ENCODE measurements at regions not wholly inside any gene's neighbourhood (a gene's known extent, or its start where the extent isn't known, plus 50 kb on each side); places are given as distances from the start of the nearest gene placed in this dataset.
"Not testable (repeated sequence)": the region's sequence is repeated elsewhere in the genome, so short reads cannot be mapped to it uniquely, and the experiment has no call there.

DNA sequence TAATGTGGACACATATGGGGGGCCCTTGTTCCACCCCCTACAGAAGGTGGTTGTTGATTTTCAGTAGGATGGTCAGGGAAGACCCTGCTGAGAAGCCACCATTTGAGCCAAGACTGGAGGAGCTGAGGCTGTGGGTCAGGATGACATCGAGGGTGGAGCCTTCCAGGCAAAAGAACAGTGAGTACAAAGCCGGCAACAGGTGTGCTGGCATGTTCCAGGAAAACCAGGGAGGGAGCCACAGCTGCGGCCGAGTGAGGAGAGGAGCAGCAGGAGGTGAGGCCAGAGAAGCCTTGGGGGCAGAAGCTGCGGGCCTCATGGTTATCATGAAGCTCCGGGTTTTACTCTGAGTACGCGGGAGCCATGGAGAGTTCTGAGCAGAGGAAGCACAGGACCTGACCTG lies 126.9 kb upstream of the SULF2 start:
- not testable (repeated sequence) for H3K4me3 Mint-ChIP-seq; H3K4me1 Mint-ChIP-seq (ENCODE audit: low read depth); DNase-seq; H3K36me3 Mint-ChIP-seq (ENCODE audit: insufficient read depth); H3K9me3 Mint-ChIP-seq; ATAC-seq
- H3K27me3 Mint-ChIP-seq (ENCODE audit: low read depth), result peaks cover 20% of the 10 kb centered on the region

DNA sequence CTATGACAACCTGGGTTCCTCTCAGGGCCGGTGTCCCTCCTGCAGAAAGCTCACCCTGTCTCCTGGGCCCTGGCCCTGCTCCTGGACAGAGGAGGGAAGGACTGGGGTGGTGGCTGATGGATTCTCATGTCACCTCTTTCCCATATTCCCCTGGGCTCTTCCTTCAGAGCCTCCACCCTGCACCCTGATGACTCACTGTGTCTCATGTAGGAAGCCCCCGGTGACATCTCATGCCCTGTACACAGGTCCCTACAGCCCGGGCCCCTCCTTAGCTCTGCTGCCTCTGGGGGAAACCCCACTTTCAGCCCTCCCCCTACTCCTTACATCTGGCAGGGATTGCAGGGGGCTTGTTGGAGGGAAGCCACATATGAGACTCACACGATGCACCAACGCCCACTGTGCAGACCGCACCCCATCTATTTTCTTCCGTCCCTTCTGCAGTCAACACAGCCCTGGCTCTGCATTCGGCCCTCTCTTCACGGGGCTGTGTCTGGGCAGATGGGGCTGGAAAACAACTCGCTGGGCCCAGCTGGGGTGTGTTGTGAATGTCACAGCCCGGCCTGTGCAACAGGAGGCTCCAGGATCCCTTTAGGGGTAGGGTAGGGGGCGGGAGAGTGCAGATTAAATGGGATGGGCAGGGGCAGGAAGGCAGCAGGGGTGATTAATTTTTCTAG lies 124.6 kb upstream of the SULF2 start:
- not testable (repeated sequence) for H3K4me1 Mint-ChIP-seq (ENCODE audit: low read depth); DNase-seq; H3K36me3 Mint-ChIP-seq (ENCODE audit: insufficient read depth); ATAC-seq; H3K4me3 Mint-ChIP-seq; H3K9me3 Mint-ChIP-seq
- peaks cover 26% of the 10 kb centered on the region for H3K27me3 Mint-ChIP-seq (ENCODE audit: low read depth)

DNA sequence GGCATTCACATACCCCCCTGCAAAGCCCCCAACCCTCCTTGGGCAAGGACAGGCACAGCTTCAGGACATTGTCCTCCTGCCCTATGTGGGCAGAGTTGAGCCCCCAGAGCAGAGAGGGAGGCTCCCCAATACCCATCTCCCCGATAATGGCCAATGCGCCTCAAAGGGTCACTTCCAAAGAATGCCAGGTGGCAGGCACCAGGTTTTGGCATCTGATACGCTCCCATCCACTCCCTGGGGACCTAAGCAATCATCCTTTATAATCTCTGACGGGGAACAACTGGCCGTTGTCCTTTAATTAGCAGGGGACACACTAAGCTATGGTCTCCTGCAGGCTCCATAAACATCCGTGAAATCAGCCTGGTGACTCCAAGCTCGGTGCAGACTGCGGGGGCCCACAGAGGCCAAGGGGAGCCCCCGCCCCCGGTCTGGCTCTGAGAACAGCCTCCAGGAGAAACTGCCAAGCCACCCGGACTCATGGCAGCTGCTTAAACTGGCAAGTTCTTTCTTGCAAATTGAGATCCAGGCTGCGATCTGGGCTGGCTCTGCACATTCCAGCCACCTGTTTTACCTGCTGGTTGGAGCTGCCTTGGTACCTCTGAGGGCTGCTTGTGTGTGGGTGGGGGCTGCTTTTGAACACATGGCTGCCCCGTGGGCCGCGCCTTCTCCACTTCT lies 123.2 kb upstream of the SULF2 start:
- not testable (repeated sequence) for H3K9me3 Mint-ChIP-seq; DNase-seq; ATAC-seq; H3K36me3 Mint-ChIP-seq (ENCODE audit: insufficient read depth); H3K4me3 Mint-ChIP-seq; H3K4me1 Mint-ChIP-seq (ENCODE audit: low read depth)
- H3K27me3 Mint-ChIP-seq (ENCODE audit: low read depth), result peaks cover 28% of the 10 kb centered on the region

DNA sequence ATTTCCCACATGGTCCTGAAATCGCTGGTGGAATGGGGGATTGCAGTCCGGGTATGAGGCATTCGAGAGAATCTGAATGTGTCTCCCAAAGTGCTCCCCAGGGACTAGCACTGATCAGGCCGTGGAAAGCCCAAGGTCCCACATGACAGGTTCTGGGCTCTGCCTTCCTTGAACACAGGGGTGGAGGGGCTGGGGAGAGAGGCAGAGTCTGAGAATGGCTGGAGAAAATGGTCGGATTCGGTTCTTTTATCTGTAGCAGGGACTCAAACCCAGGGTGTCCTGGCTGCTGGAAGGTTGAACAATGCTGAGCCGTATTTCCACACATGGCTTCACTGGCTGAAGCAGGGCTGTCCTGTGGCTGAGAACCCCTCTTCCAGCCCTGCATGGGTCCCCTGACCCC lies 122.7 kb upstream of the SULF2 start:
- peaks cover 25% of the 10 kb centered on the region for H3K27me3 Mint-ChIP-seq (ENCODE audit: low read depth)
- not testable (repeated sequence) for H3K36me3 Mint-ChIP-seq (ENCODE audit: insufficient read depth); H3K4me1 Mint-ChIP-seq (ENCODE audit: low read depth); H3K9me3 Mint-ChIP-seq; ATAC-seq; DNase-seq; H3K4me3 Mint-ChIP-seq

DNA sequence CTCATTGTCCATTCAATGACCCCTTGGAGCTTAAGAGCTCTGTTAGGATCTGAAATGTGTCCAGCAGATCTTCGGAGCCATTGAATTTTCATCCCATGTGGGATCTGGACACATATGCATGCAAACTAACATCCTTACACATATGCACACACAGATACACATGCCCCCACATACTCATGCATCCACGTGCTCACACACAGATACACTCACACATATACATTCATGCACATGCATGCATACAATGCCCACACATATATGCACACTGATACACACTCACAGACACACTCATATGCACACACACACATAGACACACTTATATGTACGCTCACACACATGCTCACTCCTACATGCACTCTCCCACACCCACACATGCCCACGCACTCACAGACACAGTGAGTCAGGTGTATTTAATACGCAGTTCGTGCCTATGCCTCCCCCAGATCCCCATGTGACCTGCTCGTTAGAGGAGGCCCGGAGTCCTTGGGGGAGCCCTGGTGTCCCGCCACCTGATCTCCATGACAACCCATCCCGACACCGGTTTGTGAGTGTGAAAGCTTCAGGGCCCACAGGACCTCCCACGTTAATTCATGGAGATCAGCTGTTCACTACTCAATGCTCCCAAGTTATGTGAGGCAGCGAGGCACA lies 121.9 kb upstream of the SULF2 start:
- ATAC-seq (no peak), DNase-seq (no peak)
- H3K4me1 Mint-ChIP-seq (ENCODE audit: low read depth), result no peaks in the 10 kb centered on the region
- peaks cover 24% of the 10 kb centered on the region for H3K27me3 Mint-ChIP-seq (ENCODE audit: low read depth)
- no peaks in the 10 kb centered on the region for H3K9me3 Mint-ChIP-seq
- H3K36me3 Mint-ChIP-seq (ENCODE audit: insufficient read depth), result no peaks in the 10 kb centered on the region
- no peak overlapping the region for H3K4me3 Mint-ChIP-seq

DNA sequence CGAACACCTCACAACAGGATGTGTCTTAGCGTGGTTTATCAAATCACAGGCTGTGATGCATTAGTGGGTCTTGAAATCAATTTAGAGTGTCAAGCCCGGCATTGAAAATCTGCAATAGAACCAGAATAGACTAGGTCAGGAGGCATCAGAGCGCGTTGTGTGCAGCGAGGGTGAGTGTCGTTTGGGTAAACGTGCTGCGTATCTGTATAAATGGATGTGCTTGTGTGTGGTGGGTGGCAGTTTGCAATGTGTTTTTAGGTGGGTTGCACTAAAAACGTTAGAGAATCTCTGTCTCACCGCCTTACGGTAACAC lies 121.0 kb upstream of the SULF2 start:
- Mint-ChIP-seq H3K9me3 (no peaks in the 10 kb centered on the region), H3K4me1 (ENCODE audit: low read depth) (no peaks in the 10 kb centered on the region), H3K36me3 (ENCODE audit: insufficient read depth) (no peaks in the 10 kb centered on the region), H3K27me3 (ENCODE audit: low read depth) (peaks cover 20% of the 10 kb centered on the region), H3K4me3 (no peak overlapping the region)
- no peak for ATAC-seq
- no peak for DNase-seq

DNA sequence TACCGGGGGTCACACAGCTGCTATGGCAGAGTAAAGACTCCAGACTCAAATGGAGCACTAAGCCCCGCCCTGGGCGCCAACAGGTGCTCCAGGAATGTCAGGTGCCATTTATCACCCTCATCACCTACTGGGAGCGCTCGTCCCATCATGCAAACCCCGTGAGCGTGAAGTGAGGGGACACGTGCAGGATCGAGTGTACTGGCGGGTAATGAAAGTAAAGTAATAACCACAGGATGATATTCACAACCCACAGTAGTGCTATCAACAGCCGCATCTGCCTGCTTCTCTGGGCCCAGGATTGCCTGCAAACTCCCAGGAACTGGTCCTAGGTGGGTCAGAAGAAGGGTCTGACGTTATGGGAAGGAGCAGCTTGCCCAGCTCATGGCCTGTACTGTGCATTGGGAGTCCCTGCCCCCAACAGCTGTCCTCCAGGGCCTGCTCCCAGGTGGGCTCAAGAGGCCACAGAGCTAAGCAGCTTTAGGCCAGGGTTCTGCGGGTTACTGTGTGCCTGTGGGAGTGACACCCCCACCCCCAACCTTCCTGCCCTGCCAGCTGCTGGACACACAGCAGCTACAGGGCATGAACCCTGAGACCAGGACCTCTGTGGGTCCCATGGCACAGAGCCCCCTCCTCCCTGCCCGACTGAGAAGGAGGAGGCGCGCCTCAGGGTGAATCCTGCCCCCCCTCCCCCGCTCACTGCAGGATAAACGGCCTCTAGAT lies 120.5 kb upstream of the SULF2 start:
- no peaks in the 10 kb centered on the region for H3K4me1 Mint-ChIP-seq (ENCODE audit: low read depth)
- ATAC-seq (no peak), DNase-seq (no peak)
- H3K36me3 Mint-ChIP-seq (ENCODE audit: insufficient read depth), result no peaks in the 10 kb centered on the region
- no peak overlapping the region for H3K4me3 Mint-ChIP-seq
- no peaks in the 10 kb centered on the region for H3K9me3 Mint-ChIP-seq
- H3K27me3 Mint-ChIP-seq (ENCODE audit: low read depth), result peaks cover 20% of the 10 kb centered on the region

DNA sequence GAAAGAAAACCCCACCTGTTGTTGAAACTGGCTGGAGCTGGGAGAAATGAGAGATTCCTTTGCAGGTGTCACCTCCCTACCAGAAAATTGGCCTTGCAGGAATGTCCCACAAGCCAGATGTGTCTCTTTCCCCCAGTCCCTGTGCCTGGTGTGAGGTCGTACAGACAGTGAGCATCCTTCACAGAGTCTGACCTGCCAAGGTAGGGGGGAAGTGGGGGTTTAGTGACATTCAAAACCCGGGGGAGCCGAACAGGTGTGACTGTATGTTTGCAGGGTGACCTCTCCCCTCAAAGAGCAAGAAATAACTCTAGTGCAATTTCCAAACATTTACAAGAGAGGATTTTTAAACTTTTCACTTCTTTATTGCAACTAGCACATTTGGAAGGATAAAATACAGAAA lies 117.7 kb upstream of the SULF2 start:
- not testable (repeated sequence) for DNase-seq; H3K36me3 Mint-ChIP-seq (ENCODE audit: insufficient read depth); H3K4me1 Mint-ChIP-seq (ENCODE audit: low read depth); ATAC-seq; H3K4me3 Mint-ChIP-seq; H3K9me3 Mint-ChIP-seq
- peaks cover 13% of the 10 kb centered on the region for H3K27me3 Mint-ChIP-seq (ENCODE audit: low read depth)

DNA sequence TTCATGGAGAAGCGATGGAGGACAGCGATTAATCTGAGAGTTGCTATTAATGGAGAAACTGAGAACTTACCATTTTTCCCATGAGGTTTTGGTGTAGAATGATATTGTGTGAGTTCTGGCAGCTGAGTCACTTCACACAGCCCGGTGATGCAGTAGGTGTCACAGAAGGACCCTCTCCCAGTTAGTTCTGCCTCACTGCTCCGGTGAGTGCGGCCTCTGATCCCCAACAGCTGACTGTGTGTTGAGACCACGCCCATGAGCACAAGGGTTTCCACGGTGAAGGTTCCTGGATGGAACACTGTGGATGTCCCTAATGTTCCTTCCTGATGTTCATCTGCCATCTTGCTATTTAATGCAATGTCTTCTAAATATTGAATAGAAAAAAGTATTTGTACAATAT lies 114.0 kb upstream of the SULF2 start:
- not testable (repeated sequence) for ATAC-seq; H3K36me3 Mint-ChIP-seq (ENCODE audit: insufficient read depth); H3K4me3 Mint-ChIP-seq; H3K4me1 Mint-ChIP-seq (ENCODE audit: low read depth); H3K27me3 Mint-ChIP-seq (ENCODE audit: low read depth); H3K9me3 Mint-ChIP-seq; DNase-seq

DNA sequence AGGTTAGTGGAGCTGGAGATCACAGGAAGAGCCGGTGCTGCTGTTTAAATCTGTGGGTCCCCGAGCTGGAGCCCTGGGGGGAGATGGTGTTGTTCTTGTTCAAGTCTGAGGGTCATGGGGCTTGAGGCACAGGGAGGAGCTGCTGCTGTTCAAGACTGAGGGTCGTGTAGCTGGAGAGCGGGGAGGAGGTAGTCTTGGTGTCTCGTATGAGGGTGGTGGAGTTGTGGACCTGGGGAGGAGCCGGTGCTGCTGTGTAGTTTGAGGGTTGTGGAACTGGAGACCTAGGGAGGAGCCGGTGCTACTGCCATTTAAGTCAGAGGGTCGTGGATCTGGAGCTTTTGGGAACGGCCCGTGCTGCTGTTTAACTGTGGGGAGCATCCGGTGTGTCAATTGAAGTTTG lies 112.2 kb upstream of the SULF2 start:
- Mint-ChIP-seq H3K4me1 (ENCODE audit: low read depth) (no peaks in the 10 kb centered on the region), H3K9me3 (no peaks in the 10 kb centered on the region), H3K4me3 (no peak overlapping the region), H3K27me3 (ENCODE audit: low read depth) (peaks cover 2% of the 10 kb centered on the region), H3K36me3 (ENCODE audit: insufficient read depth) (no peaks in the 10 kb centered on the region)
- no peak for DNase-seq
- ATAC-seq, result no peak

DNA sequence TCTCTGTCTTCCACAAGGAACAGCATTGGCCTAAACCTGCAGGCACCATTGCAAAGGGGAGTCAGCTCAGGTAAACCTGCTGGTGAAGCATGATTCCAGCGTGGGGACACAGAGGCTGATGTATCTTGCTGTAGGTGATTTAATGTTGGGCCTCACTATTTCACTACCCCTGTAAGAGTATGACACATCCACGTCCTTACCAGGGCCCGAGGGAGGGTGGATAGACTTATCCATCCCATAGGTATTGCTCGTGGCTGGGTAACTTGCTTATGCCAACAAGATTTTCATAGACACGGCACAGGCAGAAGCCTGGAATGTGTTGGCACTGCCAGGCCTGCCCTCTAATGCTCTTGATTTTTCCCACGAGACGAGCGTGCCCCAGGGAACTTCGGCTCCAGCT lies 107.4 kb upstream of the SULF2 start:
- DNase-seq; H3K36me3 Mint-ChIP-seq (ENCODE audit: insufficient read depth); H3K9me3 Mint-ChIP-seq; H3K4me1 Mint-ChIP-seq (ENCODE audit: low read depth); H3K4me3 Mint-ChIP-seq; ATAC-seq; H3K27me3 Mint-ChIP-seq (ENCODE audit: low read depth): not testable (repeated sequence)

DNA sequence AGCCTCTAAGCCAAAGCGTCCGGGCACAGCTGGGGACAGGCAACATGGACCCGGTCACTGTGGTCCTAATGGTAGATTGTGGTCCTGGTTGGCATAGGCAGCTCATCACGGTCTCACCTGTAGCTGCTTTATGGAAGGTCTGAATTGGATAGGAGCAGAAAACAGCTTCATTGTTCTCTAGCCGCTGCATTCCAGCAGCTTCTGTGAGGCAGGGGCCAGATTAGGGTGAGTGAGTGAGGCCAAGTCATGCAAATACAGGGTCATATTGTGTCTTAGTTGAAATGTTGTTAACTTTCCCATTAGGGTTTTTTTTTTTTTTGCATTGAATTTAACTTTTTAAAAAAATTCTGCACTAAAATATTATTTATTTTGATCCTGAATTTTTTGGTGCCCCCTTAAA lies 105.4 kb upstream of the SULF2 start:
- not testable (repeated sequence) for H3K36me3 Mint-ChIP-seq (ENCODE audit: insufficient read depth); H3K4me1 Mint-ChIP-seq (ENCODE audit: low read depth); H3K9me3 Mint-ChIP-seq; H3K27me3 Mint-ChIP-seq (ENCODE audit: low read depth); DNase-seq; H3K4me3 Mint-ChIP-seq; ATAC-seq

DNA sequence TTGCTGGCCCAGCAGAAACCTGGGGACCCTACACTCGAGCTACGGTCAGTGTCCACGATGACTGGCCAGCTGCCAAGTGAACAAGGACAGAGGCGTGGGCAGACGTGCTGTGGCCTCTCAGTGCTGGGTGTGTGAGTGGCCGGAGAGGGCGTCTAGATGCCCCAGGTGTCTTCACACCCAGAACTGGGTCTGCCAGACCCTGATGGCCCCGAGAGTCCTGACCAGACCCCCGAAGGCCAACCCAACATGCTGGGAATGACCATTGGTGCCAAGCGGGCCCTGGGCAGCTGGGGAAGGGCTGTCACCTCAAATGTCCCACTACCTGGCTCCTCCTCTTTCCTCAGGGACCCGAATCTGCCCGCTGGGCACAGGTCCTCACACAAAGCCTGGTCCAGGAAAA lies 104.5 kb upstream of the SULF2 start:
- H3K9me3 Mint-ChIP-seq; H3K36me3 Mint-ChIP-seq (ENCODE audit: insufficient read depth); DNase-seq; H3K4me3 Mint-ChIP-seq; H3K4me1 Mint-ChIP-seq (ENCODE audit: low read depth); ATAC-seq; H3K27me3 Mint-ChIP-seq (ENCODE audit: low read depth): not testable (repeated sequence)

DNA sequence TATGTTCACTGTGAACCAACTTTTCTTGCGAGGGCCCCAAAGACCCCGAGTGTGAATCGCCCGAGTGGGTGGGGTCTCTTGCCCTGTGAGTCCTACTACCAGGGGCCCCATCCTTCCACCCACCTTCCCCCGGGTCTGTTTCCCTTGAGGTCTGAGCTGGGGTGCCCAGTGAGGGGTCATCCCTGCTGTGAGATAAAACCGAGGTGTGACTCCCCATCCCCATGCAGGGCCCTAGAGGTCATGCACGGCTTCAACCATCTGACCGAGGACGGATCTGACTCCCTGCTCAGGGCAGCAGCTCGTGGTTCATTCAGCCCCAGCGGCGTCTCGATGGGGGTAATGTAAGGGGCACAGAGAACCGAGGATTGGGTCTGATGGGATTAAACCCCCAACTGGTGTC lies 103.1 kb upstream of the SULF2 start:
- H3K36me3 Mint-ChIP-seq (ENCODE audit: insufficient read depth), result no peaks in the 10 kb centered on the region
- no peaks in the 10 kb centered on the region for H3K9me3 Mint-ChIP-seq
- H3K27me3 Mint-ChIP-seq (ENCODE audit: low read depth), result peaks cover 6% of the 10 kb centered on the region
- no peak overlapping the region for H3K4me3 Mint-ChIP-seq
- DNase-seq (no peak), ATAC-seq (no peak)
- no peaks in the 10 kb centered on the region for H3K4me1 Mint-ChIP-seq (ENCODE audit: low read depth)
